ENCODE measurements at regions not wholly inside any gene's neighbourhood (a gene's known extent, or its start where the extent isn't known, plus 50 kb on each side); places are given as distances from the start of the nearest gene placed in this dataset.

- H4K20me1 ChIP-seq (ENCODE audit: insufficient read depth, low read length), result no peaks in the 10 kb centered on the region
- H3K4me3 ChIP-seq (ENCODE audit: insufficient read depth, low read depth, low read length), result no peak overlapping the region
- no peaks in the 10 kb centered on the region for H3K36me3 ChIP-seq (ENCODE audit: insufficient read depth, low read length)
- no peak overlapping the region for H3K9ac ChIP-seq (ENCODE audit: low read length)
- H3K27me3 ChIP-seq (ENCODE audit: insufficient read depth, low read length), result no peaks in the 10 kb centered on the region
- no peaks in the 10 kb centered on the region for H3K9me3 ChIP-seq (ENCODE audit: insufficient read depth, low read depth, low read length)
- Mint-ChIP-seq H3K36me3 (ENCODE audit: low read depth, unreplicated experiment) (no peaks in the 10 kb centered on the region), H3K27ac (ENCODE audit: unreplicated experiment) (no peak overlapping the region), H3K4me1 (ENCODE audit: low read depth, unreplicated experiment) (no peaks in the 10 kb centered on the region), H3K4me3 (ENCODE audit: unreplicated experiment) (no peak overlapping the region), H3K27me3 (ENCODE audit: low read depth, unreplicated experiment) (no peaks in the 10 kb centered on the region), H3K9me3 (ENCODE audit: unreplicated experiment) (peaks cover 3% of the 10 kb centered on the region)
- H2AFZ ChIP-seq (ENCODE audit: low read depth, low read length), result no peak overlapping the region
- FAIRE-seq, result no peak
- no peak for DNase-seq (ENCODE audit: low read depth)
- no peak overlapping the region for H3K4me2 ChIP-seq (ENCODE audit: low read length)
- no peak overlapping the region for H3K27ac ChIP-seq (ENCODE audit: low read depth, low read length)
- no peaks in the 10 kb centered on the region for H3K4me1 ChIP-seq (ENCODE audit: insufficient read depth, low read length)
- TF ChIP-seq EZH2 (IDR thresholded peaks at IDR 0.05; ENCODE audit: insufficient read depth, low read length), result no peak
- no peaks in the 10 kb centered on the region for H3K79me2 ChIP-seq (ENCODE audit: insufficient read depth, low read length)
Observed at GRCh38 chr13:65054277-65054676, 2175.9 kb downstream of the PCDH9 start.

- H3K36me3 Mint-ChIP-seq (ENCODE audit: low read depth, unreplicated experiment), result no peaks in the 10 kb centered on the region
- no peak overlapping the region for H3K4me3 ChIP-seq (ENCODE audit: insufficient read depth, low read depth, low read length)
- peaks cover 3% of the 10 kb centered on the region for H3K9me3 Mint-ChIP-seq (ENCODE audit: unreplicated experiment)
- no peak overlapping the region for H3K4me2 ChIP-seq (ENCODE audit: low read length)
- H4K20me1 ChIP-seq (ENCODE audit: insufficient read depth, low read length), result no peaks in the 10 kb centered on the region
- H3K36me3 ChIP-seq (ENCODE audit: insufficient read depth, low read length), result no peaks in the 10 kb centered on the region
- no peaks in the 10 kb centered on the region for H3K79me2 ChIP-seq (ENCODE audit: insufficient read depth, low read length)
- TF ChIP-seq CTCF (IDR thresholded peaks at IDR 0.05; ENCODE audit: insufficient read depth, low read depth, low read length) (no peak), EZH2 (IDR thresholded peaks at IDR 0.05; ENCODE audit: insufficient read depth, low read length) (no peak)
- FAIRE-seq (no peak), DNase-seq (ENCODE audit: low read depth) (peak; percentile 2)
- H3K4me1 ChIP-seq (ENCODE audit: insufficient read depth, low read length), result no peaks in the 10 kb centered on the region
- no peak overlapping the region for H3K27ac ChIP-seq (ENCODE audit: low read depth, low read length)
- no peak overlapping the region for H3K27ac Mint-ChIP-seq (ENCODE audit: unreplicated experiment)
- no peak overlapping the region for H3K4me3 Mint-ChIP-seq (ENCODE audit: unreplicated experiment)
- H3K4me1 Mint-ChIP-seq (ENCODE audit: low read depth, unreplicated experiment), result no peaks in the 10 kb centered on the region
- no peak overlapping the region for H2AFZ ChIP-seq (ENCODE audit: low read depth, low read length)
- H3K9me3 ChIP-seq (ENCODE audit: insufficient read depth, low read depth, low read length), result no peaks in the 10 kb centered on the region
- H3K27me3 ChIP-seq (ENCODE audit: insufficient read depth, low read length), result no peaks in the 10 kb centered on the region
- H3K9ac ChIP-seq (ENCODE audit: low read length), result no peak overlapping the region
- no peaks in the 10 kb centered on the region for H3K27me3 Mint-ChIP-seq (ENCODE audit: low read depth, unreplicated experiment)
Observed at GRCh38 chr13:65036999-65037398, 2193.1 kb downstream of the PCDH9 start.

GRCh38 chr13:65035302-65035701 is 2194.8 kb downstream of the PCDH9 start:
- H3K4me2 ChIP-seq (ENCODE audit: low read length), result no peak overlapping the region
- DNase-seq (ENCODE audit: low read depth), result no peak
- Mint-ChIP-seq H3K27ac (ENCODE audit: unreplicated experiment) (no peak overlapping the region), H3K36me3 (ENCODE audit: low read depth, unreplicated experiment) (no peaks in the 10 kb centered on the region), H3K4me3 (ENCODE audit: unreplicated experiment) (no peak overlapping the region), H3K9me3 (ENCODE audit: unreplicated experiment) (peaks cover 3% of the 10 kb centered on the region), H3K27me3 (ENCODE audit: low read depth, unreplicated experiment) (no peaks in the 10 kb centered on the region), H3K4me1 (ENCODE audit: low read depth, unreplicated experiment) (no peaks in the 10 kb centered on the region)
- no peaks in the 10 kb centered on the region for H3K36me3 ChIP-seq (ENCODE audit: insufficient read depth, low read length)
- H3K9ac ChIP-seq (ENCODE audit: low read length), result no peak overlapping the region
- H3K4me1 ChIP-seq (ENCODE audit: insufficient read depth, low read length), result no peaks in the 10 kb centered on the region
- TF ChIP-seq EZH2 (IDR thresholded peaks at IDR 0.05; ENCODE audit: insufficient read depth, low read length) (no peak), CTCF (IDR thresholded peaks at IDR 0.05; ENCODE audit: insufficient read depth, low read depth, low read length) (no peak)
- H4K20me1 ChIP-seq (ENCODE audit: insufficient read depth, low read length), result no peaks in the 10 kb centered on the region
- no peak overlapping the region for H3K27ac ChIP-seq (ENCODE audit: low read depth, low read length)
- no peak for FAIRE-seq
- no peak overlapping the region for H2AFZ ChIP-seq (ENCODE audit: low read depth, low read length)
- H3K9me3 ChIP-seq (ENCODE audit: insufficient read depth, low read depth, low read length), result no peaks in the 10 kb centered on the region
- no peaks in the 10 kb centered on the region for H3K27me3 ChIP-seq (ENCODE audit: insufficient read depth, low read length)
- no peak overlapping the region for H3K4me3 ChIP-seq (ENCODE audit: insufficient read depth, low read depth, low read length)
- H3K79me2 ChIP-seq (ENCODE audit: insufficient read depth, low read length), result no peaks in the 10 kb centered on the region

All from astrocyte (in vitro differentiated cells and primary cell).